NCI-H1694 (cell line): ENCODE measurements at regions not wholly inside any gene's neighbourhood (a gene's known extent, or its start where the extent isn't known, plus 50 kb on each side); places are given as distances from the start of the nearest gene placed in this dataset.
"Not testable (repeated sequence)": the region's sequence is repeated elsewhere in the genome, so short reads cannot be mapped to it uniquely, and the experiment has no call there.

ENCODE experiments used
- DNase-seq: peaks from one replicate; lab custom pipeline; 2025; lab: John Stamatoyannopoulos, UW

- no peak for DNase-seq
Measured at GRCh38 chr5:58018016-58018415, 441.9 kb downstream of the PLK2 start.

- DNase-seq = no peak
Measured at GRCh38 chr5:58016877-58017276, 443.0 kb downstream of the PLK2 start.

- no peak for DNase-seq
Measured at GRCh38 chr5:58016358-58016757, 443.5 kb downstream of the PLK2 start.

GRCh38 chr5:58015175-58015574, 444.7 kb downstream of the PLK2 start:
- DNase-seq = no peak

- no peak for DNase-seq
Measured at GRCh38 chr5:58013542-58014258, 446.2 kb downstream of the PLK2 start.

GRCh38 chr5:58012801-58013315, 447.0 kb downstream of the PLK2 start:
- DNase-seq = no peak

GRCh38 chr5:58012102-58012501, 447.8 kb downstream of the PLK2 start:
- no peak for DNase-seq

- no peak for DNase-seq
Measured at GRCh38 chr5:58011301-58011700, 448.6 kb downstream of the PLK2 start.

- DNase-seq = no peak
Measured at GRCh38 chr5:58009754-58010153, 450.1 kb downstream of the PLK2 start.

GRCh38 chr5:58002323-58002722, 457.6 kb downstream of the PLK2 start:
- DNase-seq = no peak

- no peak for DNase-seq
Measured at GRCh38 chr5:57993866-57994265, 466.0 kb downstream of the PLK2 start.

GRCh38 chr5:57989378-57989777, 470.5 kb downstream of the PLK2 start:
- no peak for DNase-seq

- no peak for DNase-seq
Measured at GRCh38 chr5:57988813-57989212, 471.1 kb downstream of the PLK2 start.

- DNase-seq = no peak
Measured at GRCh38 chr5:57987552-57987951, 472.3 kb downstream of the PLK2 start.

- no peak for DNase-seq
Measured at GRCh38 chr5:57986761-57987341, 473.0 kb downstream of the PLK2 start.

- no peak for DNase-seq
Measured at GRCh38 chr5:57983426-57983825, 476.5 kb downstream of the PLK2 start.

- no peak for DNase-seq
Measured at GRCh38 chr5:57979671-57980070, 480.2 kb downstream of the PLK2 start.

- DNase-seq = no peak
Measured at GRCh38 chr5:57976506-57976905, 483.4 kb downstream of the PLK2 start.

GRCh38 chr5:57972099-57972498, 487.8 kb downstream of the PLK2 start:
- DNase-seq = not testable (repeated sequence)

- no peak for DNase-seq
Measured at GRCh38 chr5:57960569-57960968, 478.0 kb upstream of the ACTBL2 start.

- DNase-seq = no peak
Measured at GRCh38 chr5:57956636-57957035, 474.0 kb upstream of the ACTBL2 start.

- no peak for DNase-seq
Measured at GRCh38 chr5:57955511-57955910, 472.9 kb upstream of the ACTBL2 start.

GRCh38 chr5:57953792-57954191, 471.2 kb upstream of the ACTBL2 start:
- no peak for DNase-seq
